ENCODE measurements at regions not wholly inside any gene's neighbourhood (a gene's known extent, or its start where the extent isn't known, plus 50 kb on each side); places are given as distances from the start of the nearest gene placed in this dataset.

DNA sequence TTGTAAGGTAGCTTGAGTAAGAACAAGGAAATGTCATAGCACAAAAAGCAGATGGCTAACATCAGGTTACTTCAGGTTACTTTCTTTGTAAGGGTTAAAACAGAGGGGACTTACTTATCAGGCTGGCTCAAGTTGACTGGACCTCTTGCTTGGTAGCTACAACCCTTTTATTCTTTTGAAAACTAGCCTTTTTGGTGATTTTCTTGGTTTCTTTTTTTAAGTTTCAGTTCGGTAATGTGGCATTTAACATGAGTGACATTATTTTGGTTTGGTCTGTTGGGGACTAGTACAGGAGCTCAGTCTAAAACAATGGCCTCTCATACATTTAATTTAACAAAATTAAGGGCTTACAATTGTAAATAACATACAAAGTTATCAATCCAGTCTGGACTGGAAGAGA, 621.4 kb downstream of the OTOL1 start:
- TF ChIP-seq CTCF (IDR thresholded peaks at IDR 0.05) = no peak
- no peak for TF ChIP-seq POLR2A (IDR thresholded peaks at IDR 0.05)
